ENCODE measurements at regions not wholly inside any gene's neighbourhood (a gene's known extent, or its start where the extent isn't known, plus 50 kb on each side); places are given as distances from the start of the nearest gene placed in this dataset.

- no peak for TF ChIP-seq CTCF (IDR thresholded peaks at IDR 0.05; ENCODE audit: unreplicated experiment)
- H3K27ac Mint-ChIP-seq, result no peak overlapping the region
- H3K27me3 Mint-ChIP-seq (ENCODE audit: low read depth), result peaks cover 13% of the 10 kb centered on the region
Observed at GRCh38 chr20:8964959-8965562, 103.8 kb upstream of the PLCB4 start.

DNA sequence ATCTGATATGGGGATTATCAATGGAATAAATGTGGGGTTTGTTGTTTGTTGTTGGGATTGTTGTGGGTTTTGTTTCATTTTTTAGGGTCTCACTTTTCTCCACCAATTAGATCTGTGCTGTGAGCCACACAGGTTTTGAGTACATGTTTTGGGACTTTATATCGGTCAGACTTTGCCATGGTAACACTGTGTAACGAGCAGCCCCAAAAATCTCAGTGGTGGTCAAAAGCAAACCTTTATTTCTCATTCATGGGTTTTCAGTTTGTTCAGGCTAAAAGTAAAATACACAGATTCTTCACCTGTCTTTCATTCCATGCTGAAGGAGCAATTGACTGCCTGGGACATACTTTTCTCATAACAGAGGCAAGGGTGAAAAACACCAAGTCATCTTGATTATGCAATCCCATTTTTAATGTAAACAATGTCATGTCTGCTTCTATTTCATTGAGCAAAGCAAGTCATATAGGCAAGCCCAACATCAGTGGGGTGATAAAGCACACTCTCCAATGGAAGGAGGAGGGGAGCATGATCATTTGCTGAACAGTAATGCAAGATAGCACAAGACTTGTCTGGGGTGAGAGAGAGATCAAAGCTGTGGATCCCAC, 101.1 kb upstream of the PLCB4 start:
- H3K9me3 Mint-ChIP-seq, result peaks cover 16% of the 10 kb centered on the region
- H3K27me3 Mint-ChIP-seq (ENCODE audit: low read depth), result peaks cover 13% of the 10 kb centered on the region
- H3K27ac Mint-ChIP-seq, result no peak overlapping the region
- no peaks in the 10 kb centered on the region for H3K36me3 Mint-ChIP-seq
- TF ChIP-seq CTCF (IDR thresholded peaks at IDR 0.05; ENCODE audit: unreplicated experiment), result no peak
- DNase-seq (ENCODE audit: low spot score in 2 of 2, unreplicated experiment in 2 of 2), result no peak
- peaks cover 2% of the 10 kb centered on the region for H3K4me1 Mint-ChIP-seq
- no peak overlapping the region for H3K4me3 Mint-ChIP-seq

More at GRCh38 chr20:8964959-8965562, 103.8 kb upstream of the PLCB4 start:
- DNase-seq (ENCODE audit: low spot score in 2 of 2, unreplicated experiment in 2 of 2), result no peak
- Mint-ChIP-seq H3K4me1 (peaks cover 4% of the 10 kb centered on the region), H3K4me3 (no peak overlapping the region), H3K9me3 (peaks cover 19% of the 10 kb centered on the region), H3K36me3 (no peaks in the 10 kb centered on the region)

DNA sequence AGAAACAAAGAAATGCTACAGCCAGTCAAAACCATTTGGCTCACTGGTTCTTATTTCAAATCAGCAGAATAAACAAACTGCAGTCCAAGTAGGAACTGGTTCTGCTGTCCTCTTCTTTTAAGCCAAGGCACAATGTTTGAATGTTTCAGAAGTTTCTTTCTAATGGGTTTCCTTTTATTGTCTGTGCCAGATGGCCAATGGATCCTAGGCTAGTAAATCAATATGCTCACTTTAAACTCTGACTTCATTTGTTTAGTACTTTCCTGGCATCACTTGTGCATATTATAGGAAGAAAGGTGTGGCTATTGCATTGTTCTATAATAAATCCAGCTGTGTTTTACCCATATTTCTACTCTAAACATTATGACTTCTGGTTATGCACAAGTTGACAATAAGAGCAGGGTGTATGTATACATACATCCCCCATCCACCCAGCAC, 99.7 kb upstream of the PLCB4 start:
- no peak overlapping the region for H3K27ac Mint-ChIP-seq
- DNase-seq (ENCODE audit: low spot score in 2 of 2, unreplicated experiment in 2 of 2), result no peak
- H3K9me3 Mint-ChIP-seq, result peaks cover 11% of the 10 kb centered on the region
- TF ChIP-seq CTCF (IDR thresholded peaks at IDR 0.05; ENCODE audit: unreplicated experiment), result no peak
- H3K36me3 Mint-ChIP-seq, result no peaks in the 10 kb centered on the region
- H3K4me3 Mint-ChIP-seq, result no peak overlapping the region
- H3K27me3 Mint-ChIP-seq (ENCODE audit: low read depth), result peaks cover 11% of the 10 kb centered on the region
- H3K4me1 Mint-ChIP-seq, result peaks cover 2% of the 10 kb centered on the region

DNA sequence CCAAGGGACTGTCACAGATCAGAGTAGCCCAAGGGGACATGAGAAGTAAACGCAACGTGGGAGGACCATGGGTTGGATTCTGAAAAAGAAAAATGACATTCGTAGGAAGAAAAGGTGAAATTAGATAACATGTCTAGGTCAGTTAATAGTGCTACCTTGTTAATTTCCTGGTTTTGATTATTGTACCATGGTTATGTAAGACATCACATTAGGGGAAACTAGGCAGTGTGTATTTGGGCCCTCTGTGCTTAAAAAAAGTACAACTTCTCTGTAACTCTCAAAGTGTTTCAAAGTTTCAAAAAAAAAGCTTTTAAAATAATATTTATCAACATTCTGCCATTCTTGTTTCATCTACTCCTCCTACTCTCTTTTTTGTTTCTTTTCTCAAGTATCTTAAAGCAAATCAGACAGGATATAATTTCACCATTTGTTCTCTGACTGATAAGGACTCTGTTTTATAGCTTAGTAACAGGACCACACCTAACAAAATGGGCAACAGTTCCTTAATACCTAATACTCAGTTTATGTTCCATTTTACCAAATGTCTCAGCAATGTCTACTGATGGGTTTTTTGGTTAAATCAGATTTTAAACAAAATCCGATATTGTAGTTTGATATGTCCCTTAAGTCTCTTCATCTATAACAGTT, 97.1 kb upstream of the PLCB4 start:
- no peak for TF ChIP-seq CTCF (IDR thresholded peaks at IDR 0.05; ENCODE audit: unreplicated experiment)
- H3K9me3 Mint-ChIP-seq, result peaks cover 11% of the 10 kb centered on the region
- no peaks in the 10 kb centered on the region for H3K36me3 Mint-ChIP-seq
- no peak overlapping the region for H3K4me3 Mint-ChIP-seq
- no peaks in the 10 kb centered on the region for H3K27me3 Mint-ChIP-seq (ENCODE audit: low read depth)
- peaks cover 2% of the 10 kb centered on the region for H3K4me1 Mint-ChIP-seq
- no peak overlapping the region for H3K27ac Mint-ChIP-seq
- no peak for DNase-seq (ENCODE audit: low spot score in 2 of 2, unreplicated experiment in 2 of 2)

- no peak overlapping the region for H3K4me3 Mint-ChIP-seq
Observed at GRCh38 chr20:8972963-8973705, 95.8 kb upstream of the PLCB4 start.

More at GRCh38 chr20:8972963-8973705, 95.8 kb upstream of the PLCB4 start:
- Mint-ChIP-seq H3K36me3 (no peaks in the 10 kb centered on the region), H3K27ac (no peak overlapping the region), H3K4me1 (peaks cover 2% of the 10 kb centered on the region), H3K27me3 (ENCODE audit: low read depth) (no peaks in the 10 kb centered on the region), H3K9me3 (no peaks in the 10 kb centered on the region)
- no peak for TF ChIP-seq CTCF (IDR thresholded peaks at IDR 0.05; ENCODE audit: unreplicated experiment)
- no peak for DNase-seq (ENCODE audit: low spot score in 2 of 2, unreplicated experiment in 2 of 2)
